ENCODE measurements at regions not wholly inside any gene's neighbourhood (a gene's known extent, or its start where the extent isn't known, plus 50 kb on each side); places are given as distances from the start of the nearest gene placed in this dataset.

GRCh38 chr15:67967871-67968431, 86.2 kb upstream of the PIAS1 start:
- Histone ChIP-seq H3K9me1 (replicated peaks; ENCODE audit: control insufficient read depth, extremely low read depth, insufficient read depth, low read length) (no peaks in the 10 kb centered on the region), H3K36me3 (ENCODE audit: control insufficient read depth in 2 of 2, extremely low read depth in 1 of 2, insufficient read depth in 2 of 2, low read length in 2 of 2) (no peaks in the 10 kb centered on the region), H3K79me2 (ENCODE audit: control insufficient read depth, insufficient read depth, low read length) (no peaks in the 10 kb centered on the region), H3K27me3 (ENCODE audit: control insufficient read depth in 2 of 2, insufficient read depth in 2 of 2, low read length in 2 of 2) (peaks cover 9 to 16% of the 10 kb centered on the region in 2 experiments), H3K9ac (replicated peaks; ENCODE audit: extremely low read depth, insufficient read depth, low read length) (no peak overlapping the region), H3K9me3 (replicated peaks; ENCODE audit: control insufficient read depth, insufficient read depth, low read length) (no peaks in the 10 kb centered on the region), H2AFZ (ENCODE audit: low read depth, low read length) (peak overlapping the region; percentile 92), H3K4me2 (ENCODE audit: insufficient read depth, low read length) (peak overlapping the region; percentile 75), H4K20me1 (replicated peaks; ENCODE audit: control insufficient read depth, extremely low read depth, insufficient read depth, low read length) (no peaks in the 10 kb centered on the region), H3K27ac (ENCODE audit: insufficient read depth, low read depth, low read length) (no peak overlapping the region), H3K4me1 (ENCODE audit: control insufficient read depth, extremely low read depth, insufficient read depth, low read length) (peaks cover 4% of the 10 kb centered on the region), H3K4me3 (replicated peaks in 1 of 3; ENCODE audit: insufficient read depth in 1 of 3, low read depth in 1 of 3, low read length in 3 of 3) (no peak overlapping the region)
- FAIRE-seq (peak; percentile 35), DNase-seq (ENCODE audit: low read depth, low spot score) (peak; percentile 39)
- TF ChIP-seq FOS (IDR thresholded peaks at IDR 0.05; ENCODE audit: borderline replicate concordance, insufficient read depth, low read length) (no peak), POLR2AphosphoS5 (IDR thresholded peaks at IDR 0.05; ENCODE audit: insufficient read depth, low read depth, low read length) (no peak), JUN (IDR thresholded peaks at IDR 0.05; ENCODE audit: borderline replicate concordance, insufficient read depth, insufficient read length, low read depth) (no peak), POLR2A (IDR thresholded peaks at IDR 0.05; ENCODE audit: low read depth, low read length) (no peak), CTCF (IDR thresholded peaks at IDR 0.05; ENCODE audit: extremely low read depth in 1 of 2, insufficient read depth in 1 of 2, low read depth in 1 of 2, low read length in 2 of 2) (no peak), GATA2 (IDR thresholded peaks at IDR 0.05; ENCODE audit: insufficient read depth, insufficient read length, low read depth, low read length) (no peak), MYC (IDR thresholded peaks at IDR 0.05; ENCODE audit: low read depth, low read length) (no peak), MAX (IDR thresholded peaks at IDR 0.05; ENCODE audit: insufficient read depth, insufficient read length) (no peak), EZH2 (IDR thresholded peaks at IDR 0.05; ENCODE audit: borderline replicate concordance, low read depth, low read length, severe bottlenecking) (no peak)
- BruUV-seq (replicated peaks): no TSS peak
- CTCF ChIA-PET: interaction anchor here (1.4 to 1.8 kb wide), 2 partner anchors 10 to 21 kb away, joined by 5 to 6 read pairs; no protein-coding TSS in a partner anchor
- intact Hi-C loops (cut with micrococcal nuclease): loop anchor here (10.0 kb wide), 1 partner anchor 187 kb away; no protein-coding TSS in a partner anchor
- dilution Hi-C loops (cut with MboI; ENCODE audit: extremely low pct_ligation_motif_present, low sequenced_read_pairs): no loop called here
- POLR2A ChIA-PET: no interaction called here
